A673 (cell line): ENCODE measurements at regions not wholly inside any gene's neighbourhood (a gene's known extent, or its start where the extent isn't known, plus 50 kb on each side); places are given as distances from the start of the nearest gene placed in this dataset.

ENCODE experiments used
- BruUV-seq: library from RNA; stranded (reverse); fragments of 400-500 nt; replicated peaks from 2 replicates; lab custom pipeline; 2021; lab: Mats Ljungman, UMichigan
- CTCF ChIA-PET: fragments of 300-600 bp; sonication (Branson Sonifier 250); formaldehyde crosslinking; loops from one replicate; lab custom pipeline; 2022; ENCODE audit warnings: antibody characterized with exemption; lab: Charles Lee
- POLR2A ChIA-PET: fragments of 300-600 bp; sonication (Branson Sonifier 250); formaldehyde crosslinking; loops from one replicate; lab custom pipeline; 2022; ENCODE audit warnings: antibody characterized with exemption; ENCODE audit not compliant: low non-redundant PET; lab: Charles Lee
- DNase-seq: peaks from one replicate; pipeline ENCODE4 v3.0.0-alpha.2; 2015; ENCODE audit warnings: low spot score
- H3K27ac ChIP-seq: fragments of 200-600 bp; sonication (generic); 2 replicates; pipeline ENCODE4 v1.5.1; 2016; ENCODE audit warnings: mixed run types, low read depth, mild to moderate bottlenecking, mixed read lengths, antibody characterized with exemption, low read length; ENCODE audit not compliant: poor library complexity, severe bottlenecking
- H3K27me3 ChIP-seq: fragments of 200-600 bp; sonication (generic); replicated peaks from 2 replicates; pipeline ENCODE4 v1.6.1; 2017; ENCODE audit warnings: mixed run types, low read depth, mild to moderate bottlenecking, mixed read lengths, antibody characterized with exemption, low read length; ENCODE audit not compliant: insufficient read depth, poor library complexity
- H3K36me3 ChIP-seq: fragments of 200-600 bp; sonication (generic); 2 replicates; pipeline ENCODE4 v1.6.1; 2016; ENCODE audit warnings: mixed run types, mild to moderate bottlenecking, mixed read lengths, antibody characterized with exemption, low read length; ENCODE audit not compliant: insufficient read depth, poor library complexity, severe bottlenecking
- H3K4me1 ChIP-seq: fragments of 200-600 bp; sonication (generic); 2 replicates; pipeline ENCODE4 v1.6.1; 2017; ENCODE audit warnings: mixed run types, mild to moderate bottlenecking, mixed read lengths, antibody characterized with exemption, low read length; ENCODE audit not compliant: insufficient read depth, poor library complexity, severe bottlenecking
- H3K4me3 ChIP-seq: fragments of 200-600 bp; sonication (generic); 2 replicates; pipeline ENCODE4 v1.5.1; 2016; ENCODE audit warnings: low read depth, mixed run types, mild to moderate bottlenecking, mixed read lengths, low read length; ENCODE audit not compliant: poor library complexity, severe bottlenecking
- H3K9me3 ChIP-seq: fragments of 200-600 bp; sonication (generic); 2 replicates; pipeline ENCODE4 v1.6.1; 2016; ENCODE audit warnings: mixed run types, low read depth, mild to moderate bottlenecking, mixed read lengths, antibody characterized with exemption, low read length; ENCODE audit not compliant: poor library complexity, severe bottlenecking
- EZH2 ChIP-seq: fragments of 200-600 bp; sonication (generic); IDR thresholded peaks from 2 replicates; pipeline ENCODE4 v1.6.1; 2017; ENCODE audit warnings: borderline replicate concordance, low read depth, mild to moderate bottlenecking, mixed read lengths, antibody characterized with exemption, low read length; ENCODE audit not compliant: poor library complexity, severe bottlenecking
- intact Hi-C: fragments of 100-400 bp; cut with micrococcal nuclease; formaldehyde crosslinking; loops from one replicate; pipeline ENCODE4 v1.10.0; 2022; ENCODE audit not compliant: unreplicated experiment
- TF ChIP-seq, protein P1 (sequence below): fragments of 300-800, 200-600 bp; sonication (generic); conservative IDR thresholded peaks from 2 replicates; pipeline ENCODE4 v1.5.1; 2017; ENCODE audit warnings: low read depth, mild to moderate bottlenecking, antibody characterized with exemption, low read length, moderate library complexity, mixed read lengths

DNA sequence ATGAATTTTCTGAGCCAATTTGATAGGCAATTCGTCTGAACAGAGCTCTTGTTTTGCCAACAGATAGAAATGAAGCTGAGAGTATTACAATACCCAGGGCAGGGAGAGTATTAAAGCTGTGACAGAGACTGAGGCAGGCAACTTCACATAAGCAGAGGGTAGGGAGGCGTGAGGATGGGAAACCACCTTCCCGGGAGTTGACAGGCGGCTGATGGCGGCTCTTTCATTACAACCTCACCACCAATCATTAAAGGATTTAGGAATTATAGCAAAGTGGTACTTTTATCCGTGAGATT, 73.3 kb downstream of the CD83 start:
- no peak for DNase-seq
- POLR2A ChIA-PET: no interaction called here
- no peak for TF ChIP-seq EZH2
- TF ChIP-seq, protein P1, sequence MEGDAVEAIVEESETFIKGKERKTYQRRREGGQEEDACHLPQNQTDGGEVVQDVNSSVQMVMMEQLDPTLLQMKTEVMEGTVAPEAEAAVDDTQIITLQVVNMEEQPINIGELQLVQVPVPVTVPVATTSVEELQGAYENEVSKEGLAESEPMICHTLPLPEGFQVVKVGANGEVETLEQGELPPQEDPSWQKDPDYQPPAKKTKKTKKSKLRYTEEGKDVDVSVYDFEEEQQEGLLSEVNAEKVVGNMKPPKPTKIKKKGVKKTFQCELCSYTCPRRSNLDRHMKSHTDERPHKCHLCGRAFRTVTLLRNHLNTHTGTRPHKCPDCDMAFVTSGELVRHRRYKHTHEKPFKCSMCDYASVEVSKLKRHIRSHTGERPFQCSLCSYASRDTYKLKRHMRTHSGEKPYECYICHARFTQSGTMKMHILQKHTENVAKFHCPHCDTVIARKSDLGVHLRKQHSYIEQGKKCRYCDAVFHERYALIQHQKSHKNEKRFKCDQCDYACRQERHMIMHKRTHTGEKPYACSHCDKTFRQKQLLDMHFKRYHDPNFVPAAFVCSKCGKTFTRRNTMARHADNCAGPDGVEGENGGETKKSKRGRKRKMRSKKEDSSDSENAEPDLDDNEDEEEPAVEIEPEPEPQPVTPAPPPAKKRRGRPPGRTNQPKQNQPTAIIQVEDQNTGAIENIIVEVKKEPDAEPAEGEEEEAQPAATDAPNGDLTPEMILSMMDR: no peak
- H3K4me1 ChIP-seq: peaks cover 6% of the 10 kb centered on the region
- no peak overlapping the region for H3K27ac ChIP-seq
- intact Hi-C loops: no loop called here
- no TSS peak for BruUV-seq
- H3K36me3 ChIP-seq: no peaks in the 10 kb centered on the region
- no peaks in the 10 kb centered on the region for H3K9me3 ChIP-seq
- CTCF ChIA-PET: no interaction called here
- H3K4me3 ChIP-seq: no peak overlapping the region
- H3K27me3 ChIP-seq: no peaks in the 10 kb centered on the region

DNA sequence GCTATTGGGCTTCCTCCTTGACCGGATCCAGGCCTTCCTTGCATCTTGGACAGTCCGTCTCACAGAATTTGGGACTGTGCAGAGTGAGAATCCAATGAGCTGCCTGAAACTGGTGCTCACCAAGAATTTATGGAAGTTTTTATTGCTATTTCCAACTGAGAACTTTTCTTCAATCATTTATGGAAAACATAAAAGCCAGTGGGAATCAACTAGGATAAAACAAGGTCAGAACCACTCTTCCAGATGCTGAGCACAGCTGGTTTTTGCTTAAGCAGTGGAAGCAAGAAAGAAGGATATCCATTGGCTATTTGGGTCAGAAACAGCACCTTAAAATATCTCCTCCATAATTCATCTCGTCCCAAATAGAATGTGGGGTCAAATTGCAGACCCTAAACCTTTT, 74.2 kb downstream of the CD83 start:
- intact Hi-C loops: no loop called here
- CTCF ChIA-PET: no interaction called here
- Histone ChIP-seq H3K4me3 (no peak overlapping the region), H3K27me3 (no peaks in the 10 kb centered on the region), H3K27ac (no peak overlapping the region), H3K36me3 (no peaks in the 10 kb centered on the region), H3K4me1 (peaks cover 6% of the 10 kb centered on the region), H3K9me3 (no peaks in the 10 kb centered on the region)
- TF ChIP-seq, protein P1: no peak
- TF ChIP-seq EZH2: no peak
- POLR2A ChIA-PET: no interaction called here
- BruUV-seq: no TSS peak
- DNase-seq: no peak

- H3K27me3 ChIP-seq: no peaks in the 10 kb centered on the region
- BruUV-seq: no TSS peak
- no peaks in the 10 kb centered on the region for H3K36me3 ChIP-seq
- no peak for DNase-seq
- peaks cover 6% of the 10 kb centered on the region for H3K4me1 ChIP-seq
- ChIA-PET POLR2A (no interaction called here), CTCF (no interaction called here)
- no peaks in the 10 kb centered on the region for H3K9me3 ChIP-seq
- intact Hi-C loops: no loop called here
- TF ChIP-seq, protein P1: peak; percentile 43; the same call in 1 of the 2 replicates
- TF ChIP-seq EZH2: no peak
- no peak overlapping the region for H3K4me3 ChIP-seq
- H3K27ac ChIP-seq: no peak overlapping the region
Measured at GRCh38 chr6:14192216-14192788, 74.7 kb downstream of the CD83 start.
